ENCODE measurements at regions not wholly inside any gene's neighbourhood (a gene's known extent, or its start where the extent isn't known, plus 50 kb on each side); places are given as distances from the start of the nearest gene placed in this dataset.
"Not testable (repeated sequence)": the region's sequence is repeated elsewhere in the genome, so short reads cannot be mapped to it uniquely, and the experiment has no call there.

DNA sequence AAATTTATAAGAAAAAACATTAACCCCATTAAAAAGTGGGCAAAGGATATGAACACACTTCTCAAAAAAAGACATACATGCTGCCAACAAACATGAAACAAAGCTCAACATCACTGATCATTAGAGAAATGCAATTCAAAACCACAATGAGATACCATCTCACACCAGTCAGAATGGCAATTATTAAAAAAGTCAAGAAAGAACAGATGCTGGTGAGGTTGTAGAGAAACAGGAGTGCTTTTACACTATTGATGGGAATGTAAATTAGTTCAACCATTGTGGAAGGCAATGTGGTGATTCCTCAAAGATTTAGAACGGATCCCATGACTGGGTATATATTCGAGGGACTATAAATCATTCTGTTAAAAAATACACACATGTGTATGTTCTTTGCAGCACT, 1665.5 kb downstream of the BRINP3 start:
- DNase-seq, result not testable (repeated sequence)

DNA sequence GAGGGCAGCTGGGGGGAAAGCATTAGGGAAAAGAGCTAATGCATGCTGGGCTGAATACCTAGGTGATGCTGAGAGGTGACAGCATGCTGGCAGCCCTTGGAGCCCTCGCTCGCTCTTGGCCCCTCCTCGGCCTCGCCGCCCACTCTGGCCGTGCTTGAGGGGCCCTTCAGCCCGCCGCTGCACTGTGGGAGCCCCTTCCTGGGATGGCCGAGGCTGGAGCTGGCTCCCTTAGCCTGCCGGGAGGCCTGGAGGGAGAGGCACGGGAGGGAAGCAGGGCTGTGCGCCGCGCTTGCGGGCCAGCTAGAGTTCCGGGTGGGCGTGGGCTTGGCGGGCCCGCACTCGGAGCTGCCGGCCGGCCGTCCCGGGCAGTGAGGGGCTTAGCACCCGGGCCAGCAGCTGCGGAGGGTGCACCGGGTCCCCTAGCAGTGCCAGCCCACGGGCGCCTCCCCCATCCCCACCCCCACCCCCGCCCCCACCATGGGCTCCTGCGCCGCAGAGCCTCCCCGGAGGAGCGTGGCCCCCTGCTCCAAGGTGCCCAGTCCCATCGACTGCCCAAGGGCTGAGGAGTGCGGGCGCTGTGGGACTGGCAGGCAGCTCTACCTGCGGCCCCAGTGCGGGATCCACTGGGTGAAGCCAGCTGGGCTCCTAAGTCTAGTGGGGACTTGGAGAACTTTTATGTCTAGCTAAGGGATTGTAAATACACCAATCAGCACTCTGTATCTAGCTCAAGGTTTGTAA, 1664.7 kb downstream of the BRINP3 start:
- DNase-seq, result not testable (repeated sequence)

DNA sequence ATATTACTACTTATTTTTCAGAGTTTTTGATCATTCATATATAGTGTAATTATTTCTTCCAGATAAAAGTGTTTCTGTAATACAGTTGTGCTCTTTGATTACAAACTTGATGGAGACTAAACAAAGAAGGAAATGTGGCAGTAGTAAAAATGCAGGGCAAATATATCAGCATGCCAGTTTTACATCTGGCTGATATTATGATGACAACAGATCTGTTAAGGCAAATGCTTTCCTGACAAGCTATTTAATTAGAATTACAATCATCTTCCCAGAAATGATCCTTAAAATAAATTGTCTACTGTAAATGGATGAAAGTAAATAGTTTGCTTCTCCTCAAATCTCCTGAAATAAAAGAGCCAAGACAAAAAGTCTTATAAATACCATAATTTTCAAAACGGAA, 1659.8 kb downstream of the BRINP3 start:
- DNase-seq, result no peak

DNA sequence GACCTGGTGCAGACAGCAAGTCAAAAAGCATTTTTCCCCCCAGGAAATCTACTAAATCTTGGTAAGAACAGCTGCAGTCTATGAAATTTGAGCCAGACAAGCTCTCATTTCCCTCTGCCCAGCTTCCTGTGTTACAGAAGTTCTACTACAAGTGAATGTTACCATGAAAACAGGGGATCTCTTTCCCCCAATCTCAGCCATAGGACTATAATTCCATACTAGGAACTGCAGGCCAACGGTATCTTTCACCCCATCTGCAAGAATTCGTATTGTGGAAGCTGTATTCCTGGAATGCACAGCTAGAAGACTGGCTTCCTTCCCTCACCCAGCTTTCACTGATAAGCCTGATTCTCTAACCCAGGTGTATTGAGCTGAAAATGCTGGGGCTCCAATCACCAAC, 1655.4 kb downstream of the BRINP3 start:
- no peak for DNase-seq

DNA sequence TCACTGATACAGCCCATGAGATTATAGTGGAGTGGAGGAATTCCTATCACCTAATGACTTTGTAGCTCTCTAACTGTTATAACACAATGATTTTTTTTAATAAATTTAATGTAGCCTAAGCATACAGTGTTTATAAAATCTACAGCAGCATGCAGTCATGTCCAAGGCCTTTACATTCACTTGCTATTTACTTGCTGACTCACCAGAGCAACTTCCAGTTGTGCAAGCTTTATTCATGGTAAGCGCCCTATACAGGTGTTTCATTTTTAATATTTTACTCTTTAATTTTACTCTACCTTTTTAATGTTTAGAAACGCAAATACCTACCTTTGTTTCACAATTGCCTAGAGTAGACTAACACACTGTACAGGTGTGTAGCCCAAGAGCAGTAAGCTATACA, 1652.2 kb downstream of the BRINP3 start:
- no peak for DNase-seq

DNA sequence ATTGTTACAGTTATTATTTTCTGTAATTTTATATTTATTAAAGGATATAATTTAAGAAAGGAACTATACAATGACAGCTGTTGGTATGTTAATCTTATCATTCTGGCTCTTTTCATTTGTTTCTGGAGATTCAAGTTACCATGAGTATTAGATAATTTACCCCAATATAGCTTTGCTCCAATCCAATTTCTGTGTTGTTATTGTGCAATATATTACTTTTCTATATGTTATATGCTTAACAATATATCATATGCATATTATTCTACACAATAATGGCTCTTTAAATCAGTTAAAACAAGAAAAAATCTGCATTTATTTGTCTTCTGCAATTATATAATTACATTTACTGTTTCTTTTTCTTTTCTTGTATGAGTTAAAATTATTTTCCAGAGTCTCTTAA, 1650.9 kb downstream of the BRINP3 start:
- no peak for DNase-seq

DNA sequence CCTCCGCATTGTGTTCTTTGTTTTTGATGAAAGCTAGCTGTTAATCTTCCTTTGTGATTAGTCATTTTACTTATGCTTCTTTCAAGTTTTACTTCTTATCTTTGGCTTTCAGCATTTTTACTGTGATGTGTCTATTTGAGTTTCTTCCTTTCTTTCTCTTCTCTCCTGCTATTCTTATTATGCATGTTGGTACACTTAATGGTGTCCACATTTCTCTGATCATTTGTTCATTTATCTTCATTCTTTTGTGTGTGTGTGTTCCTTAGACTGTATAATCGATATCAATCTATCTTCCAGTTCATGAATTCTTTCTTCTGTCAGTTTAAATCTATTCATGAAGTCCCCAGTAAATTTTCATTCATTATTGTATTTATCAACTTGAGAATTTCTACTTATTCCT, 1650.3 kb downstream of the BRINP3 start:
- DNase-seq, result no peak

DNA sequence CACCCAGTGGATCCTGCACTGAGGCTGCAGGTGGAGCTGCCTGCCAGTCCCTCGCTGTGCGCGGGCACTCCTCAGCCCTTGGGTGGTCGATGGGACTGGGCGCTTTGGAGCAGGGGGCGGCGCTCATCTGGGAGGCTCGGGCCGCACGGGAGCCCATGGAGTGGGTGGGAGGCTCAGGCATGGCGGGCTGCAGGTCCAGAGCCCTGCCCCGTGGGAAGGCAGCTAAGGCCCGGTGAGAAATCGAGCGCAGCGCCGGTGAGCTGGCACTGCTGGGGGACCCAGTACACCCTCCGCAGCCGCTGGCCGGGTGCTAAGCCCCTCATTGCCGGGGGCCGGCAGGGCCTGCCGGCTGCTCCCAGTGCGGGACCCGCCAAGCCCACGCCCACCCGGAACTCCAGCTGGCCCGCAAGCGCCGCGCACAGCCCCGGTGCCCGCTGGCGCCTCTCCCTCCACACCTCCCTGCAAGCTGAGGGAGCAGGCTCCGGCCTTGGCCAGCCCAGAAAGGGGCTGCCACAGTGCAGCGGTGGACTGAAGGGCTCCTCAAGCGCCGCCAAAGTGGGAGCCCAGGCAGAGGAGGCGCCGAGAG, 1636.5 kb downstream of the BRINP3 start:
- DNase-seq, result not testable (repeated sequence)

DNA sequence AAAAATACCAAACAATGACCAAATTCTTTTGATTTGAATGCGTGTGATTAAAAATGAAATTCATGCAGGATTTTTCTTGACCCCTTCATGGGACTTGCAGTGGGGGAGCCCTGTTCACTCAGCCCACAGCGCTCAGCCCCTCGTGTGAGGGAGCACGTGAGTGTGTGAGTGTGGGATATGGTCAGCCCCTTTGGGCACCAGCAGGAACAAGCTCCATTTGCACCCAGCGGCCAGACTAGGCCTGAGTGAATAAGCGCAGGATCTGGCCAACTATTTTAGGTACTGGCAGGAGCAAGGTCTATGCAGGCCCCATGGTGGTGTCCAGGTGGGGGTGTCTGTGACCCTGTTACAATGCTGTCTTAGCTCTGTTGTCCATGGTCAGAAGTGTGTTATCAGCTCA, 1631.2 kb downstream of the BRINP3 start:
- DNase-seq, result no peak

DNA sequence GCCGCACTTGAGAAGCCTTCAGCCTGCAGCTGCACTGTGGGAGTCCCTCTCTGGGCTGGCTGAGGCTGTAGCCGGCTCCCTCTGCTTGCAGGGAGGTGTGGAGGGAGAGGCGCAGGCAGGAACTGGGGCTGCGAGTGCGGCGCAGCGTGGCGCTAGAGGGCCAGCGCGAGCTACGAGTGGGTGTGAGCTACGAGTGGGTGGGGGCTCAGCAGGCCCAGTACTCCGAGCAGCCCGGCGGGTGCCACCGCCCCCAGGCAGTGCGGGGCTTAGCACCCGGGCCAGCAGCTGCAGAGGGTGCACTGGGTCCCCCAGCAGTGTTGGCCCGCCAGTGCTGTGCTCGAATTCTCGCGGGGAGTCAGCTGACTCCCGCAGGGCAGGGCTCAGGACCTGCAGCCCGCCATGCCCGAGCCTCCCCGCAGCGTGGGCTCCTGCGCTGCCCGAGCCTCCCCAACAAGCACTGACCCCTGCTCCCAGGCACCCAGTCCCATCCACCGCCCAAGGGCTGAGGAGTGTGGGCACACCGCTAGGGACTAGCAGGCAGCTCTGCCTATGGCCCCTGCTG, 1620.1 kb downstream of the BRINP3 start:
- DNase-seq, result no peak

DNA sequence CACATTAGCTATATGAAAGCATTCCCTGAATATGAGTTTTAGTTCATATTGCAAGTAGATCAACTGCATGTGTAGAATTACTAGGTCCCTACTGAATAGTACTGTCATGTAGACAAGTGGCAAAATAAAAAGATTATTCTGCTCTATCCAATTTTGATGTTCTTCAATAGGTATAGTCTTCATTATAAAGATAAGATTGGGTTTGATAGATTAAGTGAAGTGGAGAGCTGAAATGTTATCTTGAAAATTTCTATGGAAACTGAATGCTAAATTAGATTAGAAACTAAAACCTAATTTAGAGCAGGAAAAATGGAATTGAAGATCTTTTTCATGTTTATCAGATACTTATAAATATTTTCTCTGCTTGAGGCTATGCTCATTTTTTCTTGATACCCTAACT, 1610.0 kb downstream of the BRINP3 start:
- DNase-seq, result no peak

DNA sequence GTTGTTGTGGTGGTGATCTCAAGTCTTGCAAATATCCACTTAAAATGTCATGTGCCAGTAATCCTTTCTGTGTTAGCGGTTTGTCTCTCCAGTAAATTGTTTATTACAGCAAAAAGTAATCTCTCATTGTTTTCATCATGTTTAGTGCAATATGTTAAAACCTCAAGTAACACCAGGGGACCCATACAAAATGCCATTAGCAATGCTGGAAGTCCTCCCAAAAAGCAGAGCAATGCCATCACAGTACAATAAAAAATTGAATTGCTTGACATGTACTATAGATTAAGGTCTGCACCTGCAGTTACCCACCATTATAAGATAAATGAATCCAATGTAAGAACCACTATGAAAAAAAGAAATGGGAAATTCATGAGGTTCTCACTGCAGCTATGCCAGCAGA, 1606.5 kb downstream of the BRINP3 start:
- no peak for DNase-seq

DNA sequence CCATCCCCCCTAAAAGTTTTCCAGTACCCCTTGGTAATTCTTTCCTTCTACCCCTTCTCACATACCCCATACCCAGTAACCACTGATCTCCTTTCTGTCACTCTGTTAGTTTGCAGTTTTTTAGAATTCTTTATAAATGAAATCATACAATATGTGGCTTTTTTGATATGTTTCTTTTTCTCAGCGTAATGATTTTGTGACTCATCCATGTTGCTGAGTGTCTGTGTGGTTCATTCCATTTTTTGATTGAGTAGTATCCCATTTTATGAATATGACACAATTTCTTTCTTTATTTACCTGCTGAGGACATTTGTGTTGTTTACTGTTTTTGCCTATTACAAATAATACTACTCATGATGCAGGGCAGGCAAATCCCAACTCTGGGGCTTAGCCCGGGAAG, 1605.3 kb downstream of the BRINP3 start:
- no peak for DNase-seq

DNA sequence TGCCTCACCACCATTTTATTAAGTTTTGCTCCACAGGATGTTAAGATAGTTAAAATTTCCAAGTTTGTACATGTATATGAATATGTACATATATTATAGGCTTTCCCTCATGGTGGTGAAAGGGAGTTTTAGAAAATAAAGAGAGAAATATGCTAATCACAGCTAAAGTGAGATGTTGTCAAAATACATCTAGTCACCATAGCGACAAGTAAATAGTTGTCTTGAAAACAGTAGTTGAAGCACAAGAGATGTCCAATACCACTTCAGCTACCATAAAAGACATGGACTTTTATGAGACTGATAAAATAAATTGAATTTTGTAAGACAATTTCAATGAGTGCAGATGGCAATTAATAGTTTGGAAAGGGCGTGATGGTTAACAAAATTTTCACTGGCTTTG, 1600.0 kb downstream of the BRINP3 start:
- no peak for DNase-seq

DNA sequence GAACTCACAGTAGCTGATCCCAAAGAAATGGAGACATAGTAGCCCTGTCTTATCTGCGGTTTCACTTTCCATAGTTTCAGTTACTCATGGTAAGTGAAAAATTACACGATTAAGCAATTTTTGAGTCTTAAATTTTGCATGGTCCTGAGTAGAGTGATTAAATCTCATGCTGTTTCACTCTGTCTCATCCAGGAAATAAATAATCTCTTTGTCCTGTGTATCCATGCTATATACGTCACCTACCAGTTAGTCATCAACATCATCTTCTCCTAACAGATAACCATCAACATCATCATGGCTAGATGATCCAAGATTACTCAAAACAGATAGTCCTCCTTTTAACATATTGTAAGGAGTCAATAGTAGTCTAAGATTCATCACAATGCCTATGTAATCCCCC, 1589.3 kb downstream of the BRINP3 start:
- no peak for DNase-seq

DNA sequence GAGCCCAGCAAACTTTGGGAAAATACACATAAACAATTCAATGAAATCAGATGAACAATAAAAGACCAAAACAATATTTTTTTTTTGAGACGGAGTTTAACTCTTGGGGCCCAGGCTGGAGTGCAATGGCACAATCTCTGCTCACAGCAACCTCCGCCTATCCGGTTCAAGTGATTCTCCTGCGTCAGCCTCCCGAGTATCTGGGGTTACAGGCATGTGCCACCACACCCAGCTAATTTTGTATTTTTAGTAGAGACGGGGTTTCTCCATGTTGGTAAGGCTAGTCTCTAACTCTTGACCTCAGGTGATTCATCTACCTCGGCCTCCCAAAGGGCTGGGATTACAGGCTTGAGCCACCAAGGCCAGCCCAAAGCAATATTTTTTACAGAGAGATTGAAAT, 1588.5 kb downstream of the BRINP3 start:
- no peak for DNase-seq

DNA sequence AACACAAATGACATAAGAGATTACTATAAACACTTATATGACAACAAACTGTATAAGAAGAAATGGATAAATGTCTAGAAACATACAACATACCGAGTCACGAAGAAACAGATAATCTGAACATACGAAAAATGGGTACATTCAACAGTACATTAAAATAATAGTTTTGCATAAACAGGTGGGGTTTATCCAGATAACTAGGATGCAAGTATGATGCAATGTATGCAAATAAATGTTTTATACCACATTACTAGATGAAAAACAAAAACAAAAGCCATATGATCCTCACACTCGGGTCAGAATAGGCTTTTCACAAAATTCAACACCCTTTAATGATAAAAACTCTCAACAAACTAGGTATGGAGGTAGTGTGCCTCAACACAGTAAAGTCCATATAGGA, 1585.7 kb downstream of the BRINP3 start:
- no peak for DNase-seq

DNA sequence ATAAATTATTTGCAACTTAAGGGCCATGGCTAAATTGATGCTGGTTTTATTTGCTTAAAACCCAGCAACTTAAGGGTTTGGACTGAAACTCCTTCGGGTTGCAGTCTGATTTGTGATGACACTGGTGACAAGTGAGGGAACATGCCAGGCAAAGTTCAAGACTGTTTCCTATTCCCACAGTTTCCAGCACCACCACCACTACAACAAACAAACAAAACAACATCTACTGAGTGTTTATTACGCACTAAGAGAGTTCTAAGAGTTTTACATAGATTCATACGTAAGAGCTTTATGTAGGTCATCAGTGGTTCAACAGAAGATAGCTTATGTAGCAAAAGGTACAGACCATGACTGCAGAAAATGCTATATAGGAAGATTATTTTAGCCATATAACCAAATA, 1582.1 kb downstream of the BRINP3 start:
- DNase-seq, result no peak

DNA sequence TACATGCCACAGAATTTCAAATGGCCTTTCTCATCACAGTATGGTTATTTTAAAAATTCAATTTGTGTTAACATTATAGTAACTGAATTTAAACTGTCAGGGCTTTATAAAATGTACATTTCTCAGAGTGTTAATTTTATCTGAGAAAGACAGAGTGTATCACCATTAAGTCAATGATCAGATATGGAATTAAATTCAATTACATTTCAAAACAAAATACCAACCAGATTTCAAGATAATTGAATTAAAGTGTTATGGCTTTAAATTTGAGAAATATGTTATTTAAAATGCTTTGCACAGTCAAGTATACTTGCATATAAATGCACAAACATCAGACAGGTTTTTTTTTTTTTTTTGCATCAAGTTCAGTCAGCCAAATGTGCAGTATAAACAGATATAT, 1574.4 kb downstream of the BRINP3 start:
- DNase-seq, result no peak

DNA sequence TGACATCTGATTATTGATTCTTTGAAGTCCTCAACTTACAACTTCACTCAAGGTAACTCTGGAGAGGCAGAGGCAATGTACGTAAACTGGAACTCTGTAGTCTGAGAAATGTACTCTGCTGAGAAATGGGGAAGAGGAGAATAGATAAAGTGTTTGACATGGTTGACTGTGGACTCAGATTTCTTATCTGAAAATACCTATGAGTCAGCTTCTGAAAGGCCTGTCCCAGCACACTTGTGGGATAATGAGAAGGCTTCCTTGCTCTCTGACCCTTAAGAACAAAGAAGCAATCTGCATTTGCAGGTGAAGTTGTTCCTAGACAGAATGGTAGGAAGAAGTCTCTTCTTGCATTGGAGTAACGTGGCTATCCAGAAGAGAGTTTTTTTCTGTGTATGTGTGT, 1573.5 kb downstream of the BRINP3 start:
- DNase-seq, result no peak

DNA sequence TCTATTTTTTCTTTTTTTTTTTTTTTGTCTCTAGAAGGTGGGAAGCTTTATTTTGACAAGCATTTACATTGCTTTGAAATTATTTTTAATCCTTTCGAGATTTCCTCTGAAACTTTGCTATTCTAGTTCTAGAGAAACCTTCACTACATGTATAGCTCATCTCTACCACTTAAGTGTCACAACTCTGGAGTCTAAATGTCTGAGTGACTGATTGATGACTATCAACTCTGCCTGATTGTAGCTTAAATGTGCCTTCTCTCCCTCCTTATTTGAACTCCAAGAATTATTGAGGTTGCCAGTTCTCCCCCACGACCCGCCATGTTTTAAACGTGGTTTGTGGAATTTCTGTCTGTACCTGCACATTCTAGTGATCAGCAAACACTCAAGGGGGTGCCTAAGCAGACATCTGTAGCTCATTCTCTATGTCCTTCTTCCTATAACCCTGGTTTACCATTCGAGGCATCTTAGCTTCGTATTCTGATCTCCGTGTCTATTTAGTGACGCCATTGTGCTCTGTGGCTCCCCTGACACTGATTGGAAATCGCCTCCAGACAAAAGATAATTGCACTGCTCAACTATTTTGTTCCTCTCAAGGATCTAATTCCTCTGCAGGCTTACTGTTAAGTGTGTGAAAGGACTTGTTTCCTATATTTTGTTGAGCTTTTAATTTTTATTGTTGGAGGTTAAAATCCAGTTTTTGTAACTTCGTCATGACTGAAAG, 1570.6 kb downstream of the BRINP3 start:
- no peak for DNase-seq

DNA sequence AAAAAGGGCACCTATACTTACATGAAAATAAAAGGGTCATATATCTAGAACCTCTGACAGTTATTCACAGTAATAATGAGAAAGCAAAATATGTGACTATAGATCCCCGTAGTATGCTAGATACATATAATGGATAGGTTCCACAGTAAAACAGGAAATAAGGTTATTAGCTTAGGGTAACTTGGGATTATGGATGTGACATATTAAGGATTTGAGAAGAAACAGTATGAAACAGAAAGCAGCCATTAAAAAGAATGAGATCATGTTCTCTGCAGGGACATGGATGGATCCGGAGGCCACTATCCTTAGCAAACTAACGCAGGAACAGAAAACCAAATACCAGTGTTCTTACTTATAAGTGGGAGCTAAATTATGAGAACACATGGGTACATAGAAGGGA, 1547.3 kb downstream of the BRINP3 start:
- no peak for DNase-seq

DNA sequence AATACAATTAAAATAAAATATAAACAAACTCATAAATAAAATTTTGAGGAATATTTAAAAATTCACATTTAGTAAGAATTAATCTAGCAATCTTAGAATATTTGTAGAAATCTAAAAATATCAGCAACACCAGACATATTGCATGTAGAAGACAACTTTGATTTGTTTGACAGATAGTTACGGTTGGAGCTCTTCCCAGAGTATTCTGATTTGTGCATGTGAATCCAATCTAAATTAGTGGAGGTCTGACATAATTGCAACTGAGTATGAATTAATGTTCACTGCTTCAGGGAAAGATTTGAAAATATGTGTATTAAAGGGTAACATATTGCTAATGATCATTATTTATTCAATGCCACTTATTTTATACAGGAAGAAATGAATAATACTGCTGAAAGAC, 1546.2 kb downstream of the BRINP3 start:
- no peak for DNase-seq

DNA sequence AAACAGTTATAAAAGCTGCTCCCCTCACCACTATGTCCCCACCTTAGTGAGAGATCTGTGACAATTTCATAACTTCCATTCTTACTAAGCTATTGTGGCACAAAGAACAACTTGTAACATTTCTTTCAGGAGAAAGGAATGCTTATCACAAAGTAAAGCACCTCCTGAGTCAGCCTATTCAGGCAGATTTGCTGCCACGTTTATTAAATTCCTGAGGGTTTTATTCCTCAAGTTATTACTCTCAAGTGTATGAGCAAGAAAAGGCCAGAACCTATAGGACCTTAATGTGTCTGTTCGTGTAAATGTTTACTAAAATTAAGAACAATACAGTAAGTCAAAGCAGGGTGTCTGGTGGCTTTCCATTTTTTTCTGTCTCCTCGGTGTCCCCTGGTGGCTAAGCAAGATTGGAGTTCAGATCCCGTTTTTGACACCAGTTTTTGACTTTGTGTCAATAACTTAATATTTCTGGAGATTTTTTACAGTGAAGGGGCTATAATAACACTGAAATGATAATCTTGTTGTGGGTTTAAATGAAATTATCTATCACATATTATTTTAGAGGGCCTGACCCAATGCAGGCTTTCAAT, 1539.6 kb downstream of the BRINP3 start:
- no peak for DNase-seq

All from COR-L47 (cell line).